HG02852 (cell line): ENCODE measurements at regions not wholly inside any gene's neighbourhood (a gene's known extent, or its start where the extent isn't known, plus 50 kb on each side); places are given as distances from the start of the nearest gene placed in this dataset.
"Not testable (repeated sequence)": the region's sequence is repeated elsewhere in the genome, so short reads cannot be mapped to it uniquely, and the experiment has no call there.

Source experiments
- ATAC-seq: cut with Tn5 transposase; IDR thresholded peaks from one replicate; pipeline ENCODE4 v1.9.1; 2021; ENCODE audit warnings: mild to moderate bottlenecking, moderate library complexity; ENCODE audit not compliant: unreplicated experiment

DNA sequence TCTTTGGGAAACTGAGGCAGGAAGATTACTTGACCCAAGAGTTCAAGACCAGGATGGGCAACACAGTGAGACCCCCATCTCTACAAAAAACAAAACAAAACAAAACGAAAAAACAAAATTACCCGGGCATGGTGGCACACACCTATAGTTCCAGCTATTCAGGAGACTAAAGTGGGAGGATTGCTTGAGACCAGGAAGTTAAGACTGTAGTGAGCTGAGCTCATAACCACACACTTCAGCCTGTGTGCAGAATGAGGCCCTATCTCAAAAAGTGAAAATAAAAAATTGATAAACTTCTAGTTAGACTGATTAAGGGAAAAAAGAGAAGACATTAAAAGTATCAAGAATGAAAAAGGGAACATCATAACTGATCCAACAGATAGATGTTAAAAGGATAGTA, 154.0 kb downstream of the RHOU start:
- ATAC-seq: no peak

DNA sequence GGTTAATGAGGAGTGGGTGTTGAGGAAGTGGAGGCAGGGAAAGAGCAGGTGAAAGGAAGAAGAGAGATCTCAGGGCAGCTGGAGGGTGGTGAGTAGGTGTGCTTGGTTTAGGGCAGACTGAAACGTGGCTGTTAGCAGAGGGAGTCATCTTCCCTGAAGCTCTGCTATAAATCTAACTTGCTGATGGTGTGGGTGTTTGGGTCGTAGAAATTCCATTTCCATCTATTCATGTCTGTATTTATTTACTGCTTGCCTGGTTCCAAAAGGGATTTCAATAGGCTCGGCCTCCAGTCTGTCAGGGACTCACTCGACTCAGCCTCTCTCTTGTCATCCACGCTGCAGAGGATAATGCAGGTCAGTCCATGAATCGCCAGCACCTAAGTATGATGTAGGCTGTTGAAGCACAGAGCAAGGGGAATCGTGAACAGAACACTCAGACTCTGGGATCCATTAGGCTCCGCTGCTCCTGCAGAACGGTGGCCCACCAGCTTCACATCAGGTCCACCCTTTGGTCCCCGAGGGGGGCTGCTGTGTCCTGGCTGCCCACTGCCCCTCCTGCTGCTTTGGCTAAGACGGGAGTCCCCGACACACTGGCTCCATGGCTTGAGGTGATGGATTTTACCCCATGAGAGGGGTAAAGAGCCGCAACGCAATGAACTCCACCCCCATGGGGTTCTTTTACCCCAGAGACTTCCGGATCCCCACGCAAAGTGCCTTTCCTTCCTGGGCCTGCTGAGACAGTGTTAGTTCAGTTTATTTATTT, 156.2 kb downstream of the RHOU start:
- no peak for ATAC-seq

DNA sequence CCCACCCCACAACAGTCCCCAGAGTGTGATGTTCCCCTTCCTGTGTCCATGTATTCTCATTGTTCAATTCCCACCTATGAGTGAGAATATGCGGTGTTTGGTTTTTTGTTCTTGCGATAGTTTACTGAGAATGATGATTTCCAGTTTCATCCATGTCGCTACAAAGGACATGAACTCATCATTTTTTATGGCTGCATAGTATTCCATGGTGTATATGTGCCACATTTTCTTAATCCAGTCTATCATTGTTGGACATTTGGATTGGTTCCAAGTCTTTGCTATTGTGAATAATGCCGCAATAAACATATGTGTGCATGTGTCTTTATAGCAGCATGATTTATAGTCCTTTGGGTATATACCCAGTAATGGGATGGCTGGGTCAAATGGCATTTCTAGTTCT, 156.9 kb downstream of the RHOU start:
- not testable (repeated sequence) for ATAC-seq

DNA sequence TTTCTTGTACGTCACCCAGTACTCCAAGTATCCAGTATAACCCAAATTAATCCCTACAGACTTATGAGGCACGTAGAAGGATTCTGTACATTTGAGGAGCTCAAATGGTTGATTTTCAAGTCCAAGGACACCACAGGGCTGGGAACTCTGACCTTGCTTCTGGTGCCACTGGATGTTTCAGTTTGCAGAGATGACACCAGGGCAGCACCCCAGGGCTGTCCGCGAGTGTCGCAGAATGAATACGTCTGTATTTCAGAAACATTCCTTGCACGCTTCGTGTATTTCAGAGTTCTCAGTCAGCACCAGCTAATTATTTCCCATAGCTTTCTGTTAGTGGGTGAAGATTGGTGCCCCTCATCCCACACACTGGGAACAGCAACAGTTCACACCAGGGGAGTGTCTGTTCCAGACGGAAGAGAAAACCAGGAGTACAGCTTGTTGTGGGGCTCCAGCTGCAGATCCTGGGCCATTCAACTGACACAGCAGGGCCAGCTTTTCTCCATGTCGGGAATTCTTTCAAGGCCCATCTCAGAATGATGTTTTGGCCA, 159.2 kb downstream of the RHOU start:
- ATAC-seq: no peak

DNA sequence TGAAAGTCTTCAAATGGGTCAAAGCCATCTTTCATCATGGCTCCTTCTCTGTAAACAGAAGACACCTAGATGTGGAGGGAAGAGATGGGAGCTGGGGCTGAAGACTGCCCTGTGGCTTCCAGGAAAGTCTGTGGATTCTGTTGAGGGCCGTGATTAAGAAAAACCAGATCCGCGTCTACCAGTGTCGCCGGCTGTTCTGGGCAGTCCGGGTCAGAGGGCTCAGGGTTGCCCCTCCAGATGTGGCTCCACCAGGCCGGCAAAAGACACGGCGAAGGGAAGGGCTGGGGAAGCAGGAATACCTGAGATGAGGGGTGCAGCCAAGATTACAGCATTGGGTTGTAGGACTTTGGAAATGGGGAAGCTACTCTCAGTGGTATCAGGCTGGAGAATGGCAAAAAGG, 162.6 kb downstream of the RHOU start:
- ATAC-seq: no peak

DNA sequence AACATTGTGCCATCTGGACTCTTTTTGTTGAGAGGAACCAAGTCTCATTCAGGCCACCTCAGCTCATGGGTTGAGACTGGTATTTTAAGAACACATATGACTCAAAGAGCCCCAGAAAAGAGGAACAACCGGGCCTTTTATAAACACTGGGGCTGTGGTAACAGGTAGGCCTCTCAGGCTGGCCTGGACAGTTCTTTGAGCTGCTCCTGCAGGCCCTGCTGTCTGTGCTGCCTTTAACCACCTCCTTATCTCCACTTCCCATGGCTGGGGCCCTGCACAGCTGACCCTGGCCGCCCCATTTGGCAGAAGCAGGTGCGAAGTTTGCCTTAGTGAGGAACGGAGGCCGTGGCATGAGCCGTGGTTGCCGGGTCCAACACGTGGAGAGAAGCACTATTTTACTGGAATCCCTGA, 163.3 kb downstream of the RHOU start:
- ATAC-seq: no peak

DNA sequence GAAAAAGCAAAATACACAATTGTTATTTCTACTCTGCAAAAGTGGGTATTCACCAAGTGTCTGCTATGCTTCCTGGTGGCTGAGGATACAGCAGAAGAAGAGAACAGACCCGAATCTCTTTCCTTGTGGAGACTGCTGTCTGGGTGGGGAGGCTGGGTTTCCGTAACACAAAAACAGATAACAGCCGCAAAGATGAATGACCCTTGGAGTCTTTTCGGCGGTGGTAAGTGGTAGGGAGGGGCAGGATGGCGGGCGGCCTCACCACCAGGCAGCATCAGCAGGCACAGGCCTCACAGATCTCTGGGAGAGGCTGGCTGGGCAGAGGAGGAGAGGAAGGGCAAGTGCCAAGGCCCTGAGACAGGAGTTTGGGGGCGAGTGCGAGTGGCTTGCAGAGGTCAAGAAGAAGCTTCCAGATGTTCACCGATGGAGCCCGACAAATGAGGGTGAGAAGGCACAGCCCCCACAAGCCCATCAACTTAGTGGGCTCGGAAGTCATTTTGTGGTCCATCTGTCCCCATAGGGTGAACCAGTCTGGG, 164.2 kb downstream of the RHOU start:
- ATAC-seq: no peak

DNA sequence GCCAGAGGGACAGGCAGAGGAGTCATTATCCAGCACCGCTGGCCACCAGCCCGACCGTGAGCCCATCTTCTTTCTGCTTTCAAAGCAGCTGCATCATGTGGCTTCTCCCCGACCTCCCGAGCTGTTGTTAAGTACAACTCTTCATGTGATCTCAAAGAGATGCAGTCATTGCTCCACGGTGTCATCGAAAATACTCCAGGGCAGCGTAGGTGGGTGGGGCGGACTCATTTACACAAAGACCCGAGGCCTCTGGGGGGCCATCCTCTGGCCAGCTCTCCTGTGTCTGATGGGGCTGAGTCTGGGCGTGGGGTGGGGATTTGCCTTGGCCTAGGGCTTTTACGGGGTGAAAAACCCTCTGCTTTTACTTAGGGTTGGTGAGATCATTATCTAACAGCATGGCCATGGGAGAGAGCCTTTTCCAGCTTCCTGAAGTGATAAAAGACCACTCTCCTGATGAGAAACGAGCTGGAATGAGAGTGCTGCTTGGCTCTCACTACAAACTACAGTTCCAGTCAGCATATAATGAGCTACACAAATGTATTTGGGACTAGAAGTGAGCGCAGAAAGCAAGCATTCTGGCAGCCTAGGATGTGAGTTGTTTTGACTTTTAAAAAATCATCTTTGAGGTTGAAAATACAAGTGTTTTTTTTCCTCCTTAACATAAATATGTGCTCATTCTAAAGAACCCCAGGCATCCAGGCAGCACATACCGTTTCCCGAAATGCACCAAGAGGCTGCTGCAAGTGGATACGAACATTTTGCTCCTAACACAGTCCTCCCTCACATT, 165.0 kb downstream of the RHOU start:
- no peak for ATAC-seq

DNA sequence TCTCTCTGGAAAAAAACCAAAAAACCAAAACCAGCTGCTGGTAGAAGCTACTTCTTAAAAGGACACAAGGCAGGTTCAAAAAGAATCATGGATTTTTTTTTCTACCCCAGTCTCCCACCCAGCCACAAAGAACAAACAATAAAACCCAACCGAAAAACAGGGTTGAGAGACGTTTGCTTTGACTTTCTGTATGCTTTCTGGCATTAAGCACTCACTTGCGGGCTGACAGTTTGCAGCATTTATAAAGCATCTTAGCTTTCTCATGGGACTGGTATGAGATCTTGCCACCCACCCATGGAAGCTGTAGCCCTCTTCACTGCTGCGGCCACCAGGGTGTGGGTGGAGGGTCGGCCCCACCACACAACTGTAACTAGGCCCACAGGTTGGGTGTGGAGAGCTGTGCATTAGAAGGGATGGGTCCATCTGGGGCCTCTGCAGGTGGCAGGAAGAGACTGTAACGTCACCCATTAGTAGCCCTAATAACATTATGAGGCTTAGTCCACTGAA, 165.7 kb downstream of the RHOU start:
- no peak for ATAC-seq

DNA sequence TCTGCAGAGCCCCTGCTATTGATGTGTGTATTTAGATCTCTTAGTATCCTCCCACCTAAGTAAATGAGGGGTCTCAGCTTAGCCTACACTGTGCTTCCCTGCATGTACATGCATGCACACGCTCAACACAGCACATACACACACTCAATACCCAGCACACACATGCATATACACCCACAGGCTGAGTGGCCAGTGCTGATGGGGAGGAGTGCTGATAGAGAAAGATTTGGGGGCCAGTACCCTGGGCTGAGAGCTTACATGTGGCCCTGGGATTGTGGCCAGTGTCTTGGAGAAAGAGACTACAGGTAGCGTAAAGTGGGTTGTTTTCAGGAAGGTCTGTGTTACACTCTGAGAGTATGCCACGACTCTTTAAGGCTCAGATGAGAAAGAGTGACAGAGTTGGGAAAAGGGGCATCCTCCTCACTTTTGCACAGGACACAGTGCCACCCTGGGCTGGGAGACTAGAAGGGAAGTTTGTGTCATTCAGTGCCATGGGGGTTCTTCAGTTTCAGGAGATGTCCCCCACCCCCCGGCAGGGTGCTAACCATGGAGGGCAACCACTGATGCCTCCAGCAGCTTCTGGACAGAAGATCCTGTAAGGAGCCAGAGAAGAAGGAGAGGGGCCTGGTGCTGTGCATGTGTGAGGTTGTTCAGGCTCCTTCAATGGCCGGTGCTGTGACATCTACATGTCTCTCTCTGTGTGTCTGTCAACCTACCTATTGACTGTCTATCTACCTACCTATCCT, 166.8 kb downstream of the RHOU start:
- no peak for ATAC-seq

DNA sequence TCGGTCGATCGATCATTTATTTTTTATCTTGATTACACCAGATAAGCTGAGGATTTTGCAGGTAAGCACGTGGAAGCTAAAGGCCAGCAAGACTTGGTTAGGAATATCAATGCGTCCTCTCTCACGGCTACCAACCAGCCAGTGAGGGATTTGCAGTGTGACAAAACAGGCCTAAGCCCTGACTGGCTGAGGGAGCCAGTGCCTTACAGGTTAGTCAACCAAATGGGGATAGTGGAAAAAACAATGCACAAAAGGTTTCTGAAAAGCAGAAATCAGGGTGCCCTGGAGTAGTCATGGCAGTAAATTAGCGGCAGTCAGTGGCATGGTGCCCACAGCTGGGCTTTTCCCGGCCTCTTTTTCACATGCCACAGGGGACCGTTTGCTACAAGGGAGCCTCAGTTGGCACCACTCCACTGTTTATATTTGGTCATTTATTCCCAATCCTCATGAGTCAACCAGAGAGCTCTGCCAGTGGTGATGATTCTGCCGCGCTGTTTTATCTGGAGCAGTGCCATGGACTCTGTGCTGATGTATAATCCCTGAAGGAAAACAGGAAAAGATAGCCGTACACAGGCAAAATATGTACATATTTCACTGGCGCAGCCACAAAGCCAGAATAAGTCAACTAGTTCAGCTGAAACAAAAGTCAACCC, 167.6 kb downstream of the RHOU start:
- ATAC-seq: no peak

DNA sequence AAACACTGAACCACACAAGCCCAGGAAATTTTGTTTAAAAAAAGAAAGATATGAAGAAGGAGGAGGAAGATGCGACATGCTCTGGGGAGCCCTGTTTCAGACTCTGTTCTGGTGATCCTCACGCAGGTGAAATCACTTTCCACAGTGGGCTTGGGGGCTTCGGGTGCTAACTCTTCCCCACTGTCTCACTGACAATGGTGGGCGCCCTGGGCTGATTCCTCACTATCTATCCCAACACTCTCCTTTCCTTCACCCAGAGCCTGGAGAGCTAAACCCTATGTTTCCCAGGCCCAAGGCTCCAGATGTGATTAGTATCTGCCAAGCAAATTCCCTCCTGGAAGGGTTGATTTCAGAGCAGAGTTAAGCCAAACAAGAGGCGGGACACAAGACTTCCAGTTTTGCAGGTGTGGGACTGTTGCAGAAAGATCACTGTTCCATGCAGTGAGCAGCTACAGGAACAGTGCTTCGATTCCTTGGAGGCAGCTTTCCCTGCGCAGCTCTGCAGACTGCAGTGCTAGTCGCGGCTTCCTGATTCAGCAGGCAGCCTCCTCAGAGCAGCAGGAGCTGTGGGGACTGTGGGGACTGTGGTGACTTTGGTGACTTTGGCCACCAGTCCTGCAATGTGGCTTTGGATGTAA, 168.3 kb downstream of the RHOU start:
- ATAC-seq: no peak

DNA sequence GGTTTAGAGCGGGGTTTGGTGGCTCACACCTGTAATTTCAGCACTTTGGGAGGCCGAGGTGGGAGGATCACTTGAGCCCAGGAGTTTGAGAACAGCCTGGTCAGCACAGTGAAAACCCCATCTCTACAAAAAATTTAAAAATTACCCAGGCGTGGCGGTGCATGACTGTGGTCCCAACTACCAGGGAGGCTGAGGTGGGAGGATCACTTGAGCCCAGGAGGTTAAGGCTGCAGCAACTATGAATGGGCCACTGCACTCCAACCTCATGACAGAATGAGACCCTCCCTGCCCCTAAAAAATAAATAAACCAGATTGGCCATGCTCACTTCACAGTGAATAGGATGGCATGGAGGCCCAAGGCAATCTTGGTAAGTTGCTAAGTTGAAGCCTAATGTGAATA, 168.9 kb downstream of the RHOU start:
- no peak for ATAC-seq

DNA sequence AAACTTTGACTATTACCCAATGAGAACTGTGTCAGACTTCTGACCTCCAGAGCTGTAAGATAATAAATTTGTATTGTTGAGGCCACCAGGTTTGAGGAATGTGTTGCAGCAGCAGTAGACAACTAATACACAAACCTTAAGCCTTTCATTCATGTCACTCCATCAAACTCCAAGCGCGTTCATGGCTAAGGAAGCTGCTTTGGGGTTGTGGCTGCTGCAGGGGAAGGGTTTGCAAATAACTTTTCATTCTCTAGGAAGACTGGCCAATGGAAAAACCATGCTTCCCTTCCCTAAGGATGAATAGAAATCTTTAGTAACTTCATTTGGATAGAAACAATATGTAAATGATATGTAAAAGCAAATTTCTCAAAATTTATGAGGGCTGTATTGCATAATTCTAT, 170.4 kb downstream of the RHOU start:
- no peak for ATAC-seq

DNA sequence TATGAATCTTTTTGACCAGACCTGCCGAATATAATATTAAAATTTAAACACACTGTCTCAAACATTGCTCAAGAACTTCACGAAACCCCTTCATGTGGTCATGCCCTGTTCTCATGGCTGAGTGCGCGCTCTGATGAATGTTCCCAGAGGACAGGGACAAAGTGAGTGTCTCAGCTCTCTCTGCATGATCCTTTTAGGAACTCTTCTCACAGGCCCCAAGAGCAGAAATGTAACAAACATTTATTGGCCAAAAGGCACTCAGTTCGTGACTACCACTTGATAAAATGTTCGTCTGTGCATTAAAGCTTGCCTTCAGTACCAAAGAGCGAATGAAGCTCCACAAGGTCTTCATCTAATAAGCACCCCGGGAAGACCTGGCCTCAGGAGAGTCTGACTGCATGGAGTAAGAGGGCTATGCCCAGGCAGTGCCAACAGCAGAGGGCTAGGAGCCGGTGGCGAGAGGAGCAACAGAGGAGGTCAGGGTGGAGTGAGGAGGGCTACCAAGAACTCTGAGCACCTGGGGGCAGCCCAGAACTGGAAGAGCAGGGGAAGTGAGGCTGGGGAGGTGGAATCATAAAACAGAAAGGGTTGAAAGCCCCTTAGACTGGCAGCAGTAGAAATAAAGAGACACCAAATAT, 171.1 kb downstream of the RHOU start:
- no peak for ATAC-seq

DNA sequence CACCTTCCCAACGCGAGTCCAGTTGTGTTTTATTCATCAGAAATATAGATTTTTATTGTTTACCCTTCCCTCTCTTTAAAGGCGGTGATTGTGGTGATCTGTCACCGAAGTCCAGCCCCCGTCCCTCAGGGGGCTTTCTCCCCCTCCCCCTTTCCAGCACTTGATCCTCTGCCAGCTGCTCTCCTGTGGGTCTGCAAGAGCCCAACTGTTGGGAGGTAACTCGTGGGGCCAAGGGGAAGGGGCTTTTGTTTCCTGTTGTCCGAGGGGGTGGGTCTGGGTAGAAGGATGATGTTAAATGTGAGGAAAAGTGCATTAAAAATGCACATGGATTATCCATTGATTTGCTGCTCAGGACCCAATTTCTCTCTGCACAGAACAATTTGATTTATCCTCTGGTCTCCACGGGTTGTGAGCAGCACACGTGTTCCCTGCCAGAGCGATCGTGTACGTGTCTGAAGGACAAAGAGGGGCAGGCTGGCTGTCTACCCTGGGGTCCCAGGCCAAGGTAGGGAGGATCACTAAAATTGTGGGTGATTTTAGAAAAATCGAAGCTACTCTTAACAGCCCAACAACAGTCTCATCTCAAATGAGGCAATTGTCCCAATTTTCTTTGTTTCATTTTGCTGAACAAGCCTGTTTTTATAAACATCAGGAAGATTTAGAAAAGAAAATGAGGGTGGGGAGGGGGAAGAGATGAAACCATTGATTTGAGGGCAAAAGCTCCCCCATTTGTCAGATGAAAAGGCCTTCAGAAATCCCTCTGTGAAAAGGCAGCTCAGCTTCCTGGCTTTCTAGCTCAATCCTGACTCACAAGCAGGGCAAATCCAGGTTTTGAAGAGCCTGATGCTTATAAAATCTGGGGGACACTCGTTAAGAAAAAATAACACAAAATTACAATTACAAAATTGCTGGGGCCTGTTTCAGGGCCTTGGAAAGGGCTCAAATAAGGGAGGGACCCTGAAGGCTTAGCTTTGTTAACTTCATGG, 176.2 kb downstream of the RHOU start:
- ATAC-seq: no peak

DNA sequence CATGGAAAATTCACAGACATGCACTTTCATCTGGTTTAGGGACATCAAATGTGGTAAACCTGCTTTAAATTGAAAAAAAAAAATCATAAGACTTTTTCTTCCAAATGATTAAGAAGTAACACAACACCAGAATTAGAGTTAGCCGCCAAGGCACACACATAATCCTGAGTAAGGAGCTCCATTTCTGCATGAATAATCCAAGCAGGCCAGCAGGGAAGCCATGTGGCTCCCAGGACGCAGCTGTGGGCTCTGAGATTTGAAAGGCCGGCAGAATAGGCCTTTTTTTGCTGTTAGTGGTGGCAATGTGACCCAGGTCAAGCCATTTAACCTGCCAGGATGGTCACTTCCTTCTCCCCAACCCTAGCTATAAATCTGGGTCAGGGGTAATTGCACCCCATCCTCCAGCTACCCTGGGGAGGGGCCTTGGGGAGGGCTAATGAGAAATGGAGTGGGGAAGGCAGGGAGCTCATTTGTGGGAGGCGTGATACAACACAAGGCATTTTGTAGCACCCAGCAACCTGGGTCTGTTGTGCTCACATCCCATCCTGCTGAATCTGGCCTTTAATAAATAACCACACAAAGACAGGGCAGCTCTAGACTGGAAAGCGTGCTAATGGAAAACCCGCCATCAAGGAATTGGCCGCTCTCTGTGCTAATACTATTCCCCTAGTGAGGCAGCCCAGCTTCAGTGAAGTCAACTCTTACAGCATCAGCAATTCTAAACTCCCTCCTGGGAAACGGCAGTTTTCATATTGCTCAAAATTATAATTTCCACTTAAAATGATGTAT, 178.5 kb downstream of the RHOU start:
- no peak for ATAC-seq

DNA sequence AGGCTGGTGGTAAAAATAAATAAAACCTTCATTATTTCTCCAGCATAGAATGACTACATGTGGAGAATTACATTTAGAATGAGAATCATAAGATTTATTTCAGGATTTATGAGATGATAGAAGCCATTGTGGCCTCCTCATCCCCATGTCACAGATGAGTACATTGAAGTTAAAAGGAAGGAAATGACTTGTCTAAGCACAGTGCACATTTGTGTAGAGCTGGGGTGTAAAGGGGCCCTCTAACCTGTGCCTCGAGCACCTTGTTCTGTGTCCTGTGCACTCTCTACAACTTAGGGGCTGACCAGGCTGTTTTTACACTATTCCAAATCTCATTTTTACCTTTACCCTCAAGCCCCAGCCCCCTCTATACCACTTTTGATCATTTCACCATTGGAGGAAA, 179.4 kb downstream of the RHOU start:
- no peak for ATAC-seq
